Neural cell (in vitro differentiated cells): ENCODE measurements at regions not wholly inside any gene's neighbourhood (a gene's known extent, or its start where the extent isn't known, plus 50 kb on each side); places are given as distances from the start of the nearest gene placed in this dataset.

ENCODE experiments used
- H2AFZ ChIP-seq: fragments of 200-600, 300-800 bp; sonication (generic), shearing (Covaris generic); 2 replicates; pipeline ENCODE4 v1.6.0; 2014; ENCODE audit warnings: low read depth, mild to moderate bottlenecking, antibody characterized with exemption, low read length, moderate library complexity
- H3F3A ChIP-seq: fragments of 200-600 bp; shearing (Covaris generic); 2 replicates; pipeline ENCODE4 v1.6.1; 2016; ENCODE audit warnings: mild to moderate bottlenecking, moderate library complexity, mixed read lengths, antibody characterized with exemption, low read length; ENCODE audit not compliant: insufficient read depth, poor library complexity, severe bottlenecking
- H3K27ac ChIP-seq: fragments of 200-600, 300-800 bp; sonication (generic), shearing (Covaris generic); 2 replicates; pipeline ENCODE4 v1.5.1; 2014; ENCODE audit warnings: mild to moderate bottlenecking, low read length, moderate library complexity
- H3K27me3 ChIP-seq: fragments of 300-800, 200-600 bp; sonication (generic), shearing (Covaris generic); 2 replicates; pipeline ENCODE4 v1.6.0; 2014; ENCODE audit warnings: mild to moderate bottlenecking, low read depth, low read length, moderate library complexity; ENCODE audit not compliant: insufficient read depth
- H3K36me3 ChIP-seq: fragments of 300-800, 200-600 bp; sonication (generic), shearing (Covaris generic); 2 replicates; pipeline ENCODE4 v1.5.1; 2014; ENCODE audit warnings: mild to moderate bottlenecking, antibody characterized with exemption, low read length, moderate library complexity; ENCODE audit not compliant: insufficient read depth
- H3K4me2 ChIP-seq: fragments of 300-800, 200-600 bp; sonication (generic), shearing (Covaris generic); 2 replicates; pipeline ENCODE4 v1.6.0; 2014; ENCODE audit warnings: mild to moderate bottlenecking, low read length
- H3K4me3 ChIP-seq: fragments of 300-800, 200-600 bp; sonication (generic), shearing (Covaris generic); 2 replicates; pipeline ENCODE4 v1.5.1; 2014; ENCODE audit warnings: mild to moderate bottlenecking, low read length, moderate library complexity
- H3K79me2 ChIP-seq: fragments of 200-600 bp; shearing (Covaris generic); replicated peaks from 2 replicates; pipeline ENCODE4 v1.6.0; 2014; ENCODE audit warnings: mild to moderate bottlenecking, low read length, moderate library complexity; ENCODE audit not compliant: insufficient read depth
- H3K9ac ChIP-seq: fragments of 300-800, 200-600 bp; sonication (generic), shearing (Covaris generic); 2 replicates; pipeline ENCODE4 v1.6.1; 2016; ENCODE audit warnings: mild to moderate bottlenecking, low read length, mixed read lengths
- H3K9me2 ChIP-seq: fragments of 200-600 bp; shearing (Covaris generic); 2 replicates; pipeline ENCODE4 v1.6.1; 2016; ENCODE audit warnings: mild to moderate bottlenecking, low read length, mixed read lengths; ENCODE audit not compliant: insufficient read depth
- H3K9me3 ChIP-seq: fragments of 200-600, 300-800 bp; sonication (generic), shearing (Covaris generic); 2 replicates; pipeline ENCODE4 v1.6.1; 2016; ENCODE audit warnings: mild to moderate bottlenecking, mixed run types, low read length, moderate library complexity, mixed read lengths
- H4K20me1 ChIP-seq: fragments of 200-600 bp; shearing (Covaris generic); 2 replicates; pipeline ENCODE4 v1.6.1; 2016; ENCODE audit warnings: mild to moderate bottlenecking, mixed run types; ENCODE audit not compliant: insufficient read depth
- EP300 ChIP-seq: fragments of 450-650 bp; conservative IDR thresholded peaks from 2 replicates; pipeline ENCODE4 v1.6.1; 2014; ENCODE audit warnings: antibody characterized with exemption, mild to moderate bottlenecking, moderate library complexity; ENCODE audit not compliant: poor library complexity, severe bottlenecking
- EZH2 ChIP-seq: fragments of 200-600, 300-800 bp; shearing (Covaris generic), sonication (generic); IDR thresholded peaks from 2 replicates; pipeline ENCODE4 v1.6.1; 2014; ENCODE audit warnings: antibody characterized with exemption, low read length, borderline replicate concordance, mild to moderate bottlenecking; ENCODE audit not compliant: insufficient read depth, poor library complexity, severe bottlenecking
- MXI1 ChIP-seq: fragments of 450-650 bp; conservative IDR thresholded peaks from 2 replicates; pipeline ENCODE4 v1.6.1; 2014; ENCODE audit warnings: antibody characterized with exemption, mild to moderate bottlenecking; ENCODE audit not compliant: poor library complexity, severe bottlenecking
- POLR2AphosphoS5 ChIP-seq: IDR thresholded peaks from 2 replicates; pipeline ENCODE4 v1.6.1; 2012
- RAD21 ChIP-seq: fragments of 450-650 bp; conservative IDR thresholded peaks from 2 replicates; pipeline ENCODE4 v1.6.1; 2014; ENCODE audit warnings: antibody characterized with exemption, mild to moderate bottlenecking, moderate library complexity
- SMC3 ChIP-seq: fragments of 450-650 bp; conservative IDR thresholded peaks from 2 replicates; pipeline ENCODE4 v1.6.1; 2014; ENCODE audit warnings: antibody characterized with exemption, mild to moderate bottlenecking, moderate library complexity; ENCODE audit not compliant: poor library complexity
- TAF1 ChIP-seq: IDR thresholded peaks from 2 replicates; pipeline ENCODE4 v1.6.1; 2012; ENCODE audit warnings: low read depth
- TF ChIP-seq, protein P1 (sequence below): IDR thresholded peaks from 2 replicates; pipeline ENCODE4 v1.6.1; 2012; ENCODE audit warnings: borderline replicate concordance
- TF ChIP-seq, protein P2 (sequence below): fragments of 450-650 bp; IDR thresholded peaks from 2 replicates; pipeline ENCODE4 v1.5.1; 2014; ENCODE audit warnings: antibody characterized with exemption, mild to moderate bottlenecking, moderate library complexity; ENCODE audit not compliant: poor library complexity, severe bottlenecking

DNA sequence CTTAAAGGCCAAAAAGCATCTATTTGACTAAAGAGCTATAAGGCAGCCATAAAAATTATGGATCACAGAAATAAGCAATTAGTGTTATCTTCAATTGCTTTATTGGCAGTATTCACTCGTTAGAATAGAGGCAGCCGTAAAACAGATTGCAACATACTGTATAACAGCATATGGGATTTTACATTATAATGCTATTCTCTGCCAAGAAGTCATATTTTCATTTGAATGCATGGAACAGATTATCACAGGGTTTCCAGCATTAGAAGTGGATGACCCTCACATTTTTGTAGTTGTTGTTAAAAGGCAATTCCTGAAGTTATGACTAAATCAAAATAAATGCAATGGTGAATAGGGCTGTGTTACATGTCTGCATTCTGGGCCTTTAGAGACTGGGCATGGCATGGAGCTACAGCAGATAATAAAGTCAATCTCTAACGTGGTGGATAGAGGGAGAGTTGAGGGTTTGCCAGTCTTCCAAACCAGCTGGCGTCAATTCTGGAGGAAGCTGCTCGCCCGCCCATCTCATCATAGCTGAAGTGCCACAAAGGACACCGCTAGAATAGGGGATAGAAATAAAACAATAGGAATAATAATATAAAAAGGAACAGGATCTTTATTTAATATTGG, 155.4 kb upstream of the VRK2 start:
- no peak overlapping the region for H3K4me3 ChIP-seq

DNA sequence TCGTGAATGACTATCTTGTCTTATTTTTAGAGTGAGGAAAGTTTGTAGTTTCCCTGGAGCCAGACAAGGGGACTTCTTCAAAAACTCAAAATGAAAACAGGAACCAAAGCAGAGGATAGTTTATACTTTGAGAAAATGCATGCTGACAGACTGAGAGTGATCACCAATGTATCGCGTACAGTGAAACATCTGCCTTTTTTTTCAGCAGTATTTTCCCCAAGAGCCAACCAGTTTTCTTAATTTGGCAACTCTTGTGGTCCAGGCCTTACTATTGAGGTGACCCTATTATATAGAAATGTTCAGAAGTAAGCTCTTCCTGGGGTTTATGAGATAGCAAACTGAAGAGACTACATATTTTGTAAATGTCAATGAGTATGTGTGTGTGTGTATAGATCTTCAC, 153.7 kb upstream of the VRK2 start:
- Histone ChIP-seq H3K9me2 (no peaks in the 10 kb centered on the region), H3F3A (no peaks in the 10 kb centered on the region), H3K27ac (no peak overlapping the region), H3K27me3 (no peaks in the 10 kb centered on the region), H3K79me2 (no peaks in the 10 kb centered on the region), H2AFZ (no peak overlapping the region), H3K9ac (no peak overlapping the region), H4K20me1 (no peaks in the 10 kb centered on the region), H3K36me3 (no peaks in the 10 kb centered on the region), H3K4me2 (no peak overlapping the region), H3K9me3 (no peaks in the 10 kb centered on the region), H3K4me3 (no peak overlapping the region)
- TF ChIP-seq RAD21 = no peak
- no peak for TF ChIP-seq TAF1
- TF ChIP-seq, protein P1, sequence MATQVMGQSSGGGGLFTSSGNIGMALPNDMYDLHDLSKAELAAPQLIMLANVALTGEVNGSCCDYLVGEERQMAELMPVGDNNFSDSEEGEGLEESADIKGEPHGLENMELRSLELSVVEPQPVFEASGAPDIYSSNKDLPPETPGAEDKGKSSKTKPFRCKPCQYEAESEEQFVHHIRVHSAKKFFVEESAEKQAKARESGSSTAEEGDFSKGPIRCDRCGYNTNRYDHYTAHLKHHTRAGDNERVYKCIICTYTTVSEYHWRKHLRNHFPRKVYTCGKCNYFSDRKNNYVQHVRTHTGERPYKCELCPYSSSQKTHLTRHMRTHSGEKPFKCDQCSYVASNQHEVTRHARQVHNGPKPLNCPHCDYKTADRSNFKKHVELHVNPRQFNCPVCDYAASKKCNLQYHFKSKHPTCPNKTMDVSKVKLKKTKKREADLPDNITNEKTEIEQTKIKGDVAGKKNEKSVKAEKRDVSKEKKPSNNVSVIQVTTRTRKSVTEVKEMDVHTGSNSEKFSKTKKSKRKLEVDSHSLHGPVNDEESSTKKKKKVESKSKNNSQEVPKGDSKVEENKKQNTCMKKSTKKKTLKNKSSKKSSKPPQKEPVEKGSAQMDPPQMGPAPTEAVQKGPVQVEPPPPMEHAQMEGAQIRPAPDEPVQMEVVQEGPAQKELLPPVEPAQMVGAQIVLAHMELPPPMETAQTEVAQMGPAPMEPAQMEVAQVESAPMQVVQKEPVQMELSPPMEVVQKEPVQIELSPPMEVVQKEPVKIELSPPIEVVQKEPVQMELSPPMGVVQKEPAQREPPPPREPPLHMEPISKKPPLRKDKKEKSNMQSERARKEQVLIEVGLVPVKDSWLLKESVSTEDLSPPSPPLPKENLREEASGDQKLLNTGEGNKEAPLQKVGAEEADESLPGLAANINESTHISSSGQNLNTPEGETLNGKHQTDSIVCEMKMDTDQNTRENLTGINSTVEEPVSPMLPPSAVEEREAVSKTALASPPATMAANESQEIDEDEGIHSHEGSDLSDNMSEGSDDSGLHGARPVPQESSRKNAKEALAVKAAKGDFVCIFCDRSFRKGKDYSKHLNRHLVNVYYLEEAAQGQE = no peak
- TF ChIP-seq, protein P2, sequence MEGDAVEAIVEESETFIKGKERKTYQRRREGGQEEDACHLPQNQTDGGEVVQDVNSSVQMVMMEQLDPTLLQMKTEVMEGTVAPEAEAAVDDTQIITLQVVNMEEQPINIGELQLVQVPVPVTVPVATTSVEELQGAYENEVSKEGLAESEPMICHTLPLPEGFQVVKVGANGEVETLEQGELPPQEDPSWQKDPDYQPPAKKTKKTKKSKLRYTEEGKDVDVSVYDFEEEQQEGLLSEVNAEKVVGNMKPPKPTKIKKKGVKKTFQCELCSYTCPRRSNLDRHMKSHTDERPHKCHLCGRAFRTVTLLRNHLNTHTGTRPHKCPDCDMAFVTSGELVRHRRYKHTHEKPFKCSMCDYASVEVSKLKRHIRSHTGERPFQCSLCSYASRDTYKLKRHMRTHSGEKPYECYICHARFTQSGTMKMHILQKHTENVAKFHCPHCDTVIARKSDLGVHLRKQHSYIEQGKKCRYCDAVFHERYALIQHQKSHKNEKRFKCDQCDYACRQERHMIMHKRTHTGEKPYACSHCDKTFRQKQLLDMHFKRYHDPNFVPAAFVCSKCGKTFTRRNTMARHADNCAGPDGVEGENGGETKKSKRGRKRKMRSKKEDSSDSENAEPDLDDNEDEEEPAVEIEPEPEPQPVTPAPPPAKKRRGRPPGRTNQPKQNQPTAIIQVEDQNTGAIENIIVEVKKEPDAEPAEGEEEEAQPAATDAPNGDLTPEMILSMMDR = no peak
- no peak for TF ChIP-seq SMC3
- TF ChIP-seq MXI1 = no peak
- TF ChIP-seq EZH2 = no peak
- TF ChIP-seq POLR2AphosphoS5 = no peak
- TF ChIP-seq EP300 = no peak

More for the DNA sequence above, 155.4 kb upstream of the VRK2 start:
- no peak for TF ChIP-seq TAF1
- TF ChIP-seq MXI1 = no peak
- no peak for TF ChIP-seq RAD21
- no peak for TF ChIP-seq EP300
- TF ChIP-seq, protein P2 = no peak
- no peak for TF ChIP-seq POLR2AphosphoS5
- no peak for TF ChIP-seq SMC3
- no peak for TF ChIP-seq EZH2
- TF ChIP-seq, protein P1 = no peak
- no peaks in the 10 kb centered on the region for H4K20me1 ChIP-seq
- H3K9me3 ChIP-seq = no peaks in the 10 kb centered on the region
- H3K27ac ChIP-seq = no peak overlapping the region
- no peaks in the 10 kb centered on the region for H3K79me2 ChIP-seq
- no peak overlapping the region for H3K4me2 ChIP-seq
- no peaks in the 10 kb centered on the region for H3K27me3 ChIP-seq
- no peak overlapping the region for H3K9ac ChIP-seq
- H3K36me3 ChIP-seq = no peaks in the 10 kb centered on the region
- H2AFZ ChIP-seq = no peak overlapping the region
- no peaks in the 10 kb centered on the region for H3K9me2 ChIP-seq
- no peaks in the 10 kb centered on the region for H3F3A ChIP-seq
